Adrenal gland (tissue), 9 donors: ENCODE measurements at regions not wholly inside any gene's neighbourhood (a gene's known extent, or its start where the extent isn't known, plus 50 kb on each side); places are given as distances from the start of the nearest gene placed in this dataset.

Experiments
- DNase-seq, 7 donors: peaks; one replicate each; pipeline ENCODE4 v3.0.0-alpha.2; 2019 to 2020
- H3K27ac ChIP-seq, 5 donors: fragments of 200-600 bp; sonication (generic) in 4 of 5; 1 replicate in 3 of 5; 2 replicates in 2 of 5; pipeline versions ENCODE4 v1.5.1 to v1.8.0; 2016 to 2020; ENCODE audit warnings: mild to moderate bottlenecking in 1 of 5
- H3K27me3 ChIP-seq: fragments of 200-600 bp; 2 replicates; pipeline ENCODE4 v1.8.0; 2021
- H3K36me3 ChIP-seq, 2 donors: fragments of 200-600 bp; replicated peaks in 1 of 2; 1 replicate in 1 of 2; 2 replicates in 1 of 2; pipeline versions ENCODE4 v1.5.1 to v1.8.0; 2018 to 2022
- H3K4me1 ChIP-seq, 2 donors: fragments of 200-600 bp; replicated peaks in 1 of 2; 1 replicate in 1 of 2; 2 replicates in 1 of 2; pipeline versions ENCODE4 v1.5.1 to v1.8.0; 2018 to 2021
- H3K4me3 ChIP-seq, 4 donors: fragments of 200-600 bp; sonication (generic) in 3 of 4; one replicate each; pipeline ENCODE4 v1.5.1; 2016 to 2018
- H3K9me3 ChIP-seq, 3 donors: fragments of 200-600 bp; sonication (generic) in 1 of 3; replicated peaks in 1 of 3; 1 replicate in 2 of 3; 2 replicates in 1 of 3; pipeline versions ENCODE4 v1.5.1 to v1.8.0; 2016 to 2021
- POLR2A ChIP-seq, 2 donors: fragments of 450-650 bp; IDR thresholded peaks; one replicate each; pipeline ENCODE4 v1.6.1; 2017; ENCODE audit warnings: antibody characterized with exemption in 2 of 2, mild to moderate bottlenecking in 2 of 2, moderate library complexity in 1 of 2
- WGBS, 4 donors: extraction: QIAGEN DNeasy Blood & Tissue Kit in 2 of 4; methylation state at CpG; one replicate each; pipeline versions ENCODE4 v1.1.5 to v1.1.7; 2013 to 2017; 5-methylcytosine and 5-hydroxymethylcytosine counted together
- intact Hi-C, 2 donors: fragments of 100-400 bp; cut with DNase I; formaldehyde crosslinking; loops; one replicate each; pipeline versions ENCODE4 v1.14.1 to v1.15.0; 2022 to 2023
- TF ChIP-seq, protein P1 (sequence below), 6 experiments: fragments of 450-650 bp in 4 of 6; fragments of 200-600 bp in 2 of 6; sonication (generic) in 1 of 6; IDR thresholded peaks; 1 replicate in 5 of 6; 2 replicates in 1 of 6; pipeline versions ENCODE4 v1.5.1 to v1.8.0; 2016 to 2021; ENCODE audit warnings: antibody characterized with exemption in 6 of 6, mild to moderate bottlenecking in 2 of 6, moderate library complexity in 1 of 6
- donor health status: healthy with polysubstance abuse.
- donor health status: Bipolar disorder and iron deficiency.
- donor health status: DM: yes; HTN: yes; CAD: no.
- donor health status: DM: no; HTN: no; CAD: no.
- donor health status: DM: no; HTN: no; CAD: no.

DNA sequence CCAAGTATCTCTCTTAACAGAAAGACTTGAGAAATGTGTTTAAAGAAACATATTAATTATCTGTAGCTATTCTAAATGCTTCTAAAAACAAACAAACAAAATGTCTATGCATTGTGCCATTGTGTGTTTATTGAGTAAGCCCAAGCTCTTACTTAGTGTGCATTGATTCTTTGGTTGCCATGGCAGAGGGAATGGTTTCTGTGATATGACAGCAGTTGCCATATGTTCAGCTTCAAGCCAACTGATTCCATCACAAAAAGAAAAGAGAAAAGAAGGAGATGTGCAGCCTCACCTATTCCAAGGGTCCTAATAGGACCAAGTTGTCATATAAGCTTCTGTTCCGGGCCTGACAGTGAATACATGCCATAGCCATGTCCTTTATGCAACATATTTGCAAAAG, 457.5 kb downstream of the TOX3 start:
- TF ChIP-seq POLR2A (IDR thresholded peaks at IDR 0.05) = no peak
- no peaks in the 10 kb centered on the region for H3K4me1 ChIP-seq
- DNase-seq = no peak
- intact Hi-C loops = no loop called here
- no peaks in the 10 kb centered on the region for H3K36me3 ChIP-seq
- H3K9me3 ChIP-seq = no peaks in the 10 kb centered on the region
- H3K27me3 ChIP-seq = peaks cover 2% of the 10 kb centered on the region
- no peak overlapping the region for H3K27ac ChIP-seq
- H3K4me3 ChIP-seq = no peak overlapping the region
- 69 to 87% (median 80%) methylated on average over 1 of the region's 1 CpG for WGBS, 4 donors

DNA sequence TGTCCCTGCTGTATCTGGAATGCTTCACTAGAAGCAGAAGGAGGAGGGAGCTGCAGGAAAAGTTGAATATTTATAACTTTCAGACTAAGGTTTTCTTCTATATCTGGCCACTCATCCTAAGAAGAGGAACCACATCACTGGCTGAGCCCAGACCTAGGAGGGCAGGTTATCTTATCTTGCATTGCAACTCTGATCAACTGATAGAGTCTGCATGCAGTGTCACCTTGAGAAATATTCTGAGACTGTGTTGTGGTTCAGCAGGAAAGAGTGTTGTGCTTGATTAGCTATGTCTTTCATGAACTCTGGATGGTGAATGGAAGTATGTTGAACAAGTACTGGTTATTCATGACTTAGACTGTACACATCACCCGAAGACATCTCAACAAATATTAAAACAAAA, 460.0 kb downstream of the TOX3 start:
- no peak for TF ChIP-seq POLR2A (IDR thresholded peaks at IDR 0.05)
- TF ChIP-seq, protein P1, sequence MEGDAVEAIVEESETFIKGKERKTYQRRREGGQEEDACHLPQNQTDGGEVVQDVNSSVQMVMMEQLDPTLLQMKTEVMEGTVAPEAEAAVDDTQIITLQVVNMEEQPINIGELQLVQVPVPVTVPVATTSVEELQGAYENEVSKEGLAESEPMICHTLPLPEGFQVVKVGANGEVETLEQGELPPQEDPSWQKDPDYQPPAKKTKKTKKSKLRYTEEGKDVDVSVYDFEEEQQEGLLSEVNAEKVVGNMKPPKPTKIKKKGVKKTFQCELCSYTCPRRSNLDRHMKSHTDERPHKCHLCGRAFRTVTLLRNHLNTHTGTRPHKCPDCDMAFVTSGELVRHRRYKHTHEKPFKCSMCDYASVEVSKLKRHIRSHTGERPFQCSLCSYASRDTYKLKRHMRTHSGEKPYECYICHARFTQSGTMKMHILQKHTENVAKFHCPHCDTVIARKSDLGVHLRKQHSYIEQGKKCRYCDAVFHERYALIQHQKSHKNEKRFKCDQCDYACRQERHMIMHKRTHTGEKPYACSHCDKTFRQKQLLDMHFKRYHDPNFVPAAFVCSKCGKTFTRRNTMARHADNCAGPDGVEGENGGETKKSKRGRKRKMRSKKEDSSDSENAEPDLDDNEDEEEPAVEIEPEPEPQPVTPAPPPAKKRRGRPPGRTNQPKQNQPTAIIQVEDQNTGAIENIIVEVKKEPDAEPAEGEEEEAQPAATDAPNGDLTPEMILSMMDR (IDR thresholded peaks at IDR 0.05) = no peak
- Histone ChIP-seq H3K9me3 (no peaks in the 10 kb centered on the region), H3K27me3 (peaks cover 4% of the 10 kb centered on the region), H3K4me1 (no peaks in the 10 kb centered on the region), H3K27ac (no peak overlapping the region), H3K4me3 (no peak overlapping the region), H3K36me3 (no peaks in the 10 kb centered on the region)
- WGBS, 4 donors = 64 to 78% (median 72%) methylated on average over 1 of the region's 1 CpG
- intact Hi-C loops = no loop called here
- no peak for DNase-seq

DNA sequence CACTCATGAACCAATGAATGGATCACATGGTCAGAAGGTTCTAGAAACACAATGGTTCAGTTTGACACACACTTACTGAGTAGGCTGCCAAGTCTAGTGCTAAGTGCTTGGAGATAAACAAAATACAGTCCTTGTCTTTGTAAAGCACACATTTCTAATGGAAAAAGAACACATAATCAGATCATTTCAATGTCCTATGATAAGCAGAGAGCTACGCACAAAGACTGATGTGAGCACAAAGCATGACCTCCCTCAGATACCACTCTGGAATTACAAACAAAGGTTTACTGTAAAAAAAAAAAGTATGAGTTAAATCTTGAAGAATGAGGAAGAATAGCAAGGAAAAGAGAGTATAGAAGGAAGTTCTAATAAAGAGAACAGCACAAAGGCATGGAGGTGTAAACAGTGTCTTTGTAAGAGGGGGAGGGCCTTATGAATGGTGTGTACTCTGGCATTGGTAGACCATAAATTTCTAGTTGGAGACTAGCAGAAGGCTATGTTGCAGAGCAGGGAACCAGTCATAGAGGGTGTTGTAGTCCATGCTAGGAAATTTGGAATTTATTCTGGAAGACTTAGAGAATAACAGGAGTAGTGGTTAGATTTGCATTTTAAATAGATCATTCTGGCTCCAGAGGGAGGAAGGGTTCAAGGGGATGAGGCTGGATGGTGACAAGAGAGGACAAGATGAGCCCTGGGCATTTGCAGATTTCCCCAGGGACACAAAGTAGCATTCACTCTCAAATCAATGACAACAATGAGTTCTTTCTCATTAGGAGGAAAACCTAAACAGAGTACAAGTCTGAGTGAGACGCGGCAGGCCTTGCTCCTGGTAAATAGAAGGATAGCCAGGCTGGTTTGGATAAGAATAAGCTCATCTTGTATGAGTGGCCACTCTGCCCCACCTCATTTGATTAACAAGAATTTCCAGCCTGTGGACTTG, 468.0 kb downstream of the TOX3 start:
- DNase-seq = no peak
- H3K4me3 ChIP-seq = no peak overlapping the region
- intact Hi-C loops = no loop called here
- H3K27me3 ChIP-seq = no peaks in the 10 kb centered on the region
- TF ChIP-seq, protein P1 (IDR thresholded peaks at IDR 0.05) = no peak
- TF ChIP-seq POLR2A (IDR thresholded peaks at IDR 0.05) = no peak
- no peaks in the 10 kb centered on the region for H3K9me3 ChIP-seq
- no peaks in the 10 kb centered on the region for H3K36me3 ChIP-seq
- 74 to 86% (median 82%) methylated on average over 3 of the region's 3 CpGs for WGBS, 4 donors
- no peak overlapping the region for H3K27ac ChIP-seq
- H3K4me1 ChIP-seq = no peaks in the 10 kb centered on the region

DNA sequence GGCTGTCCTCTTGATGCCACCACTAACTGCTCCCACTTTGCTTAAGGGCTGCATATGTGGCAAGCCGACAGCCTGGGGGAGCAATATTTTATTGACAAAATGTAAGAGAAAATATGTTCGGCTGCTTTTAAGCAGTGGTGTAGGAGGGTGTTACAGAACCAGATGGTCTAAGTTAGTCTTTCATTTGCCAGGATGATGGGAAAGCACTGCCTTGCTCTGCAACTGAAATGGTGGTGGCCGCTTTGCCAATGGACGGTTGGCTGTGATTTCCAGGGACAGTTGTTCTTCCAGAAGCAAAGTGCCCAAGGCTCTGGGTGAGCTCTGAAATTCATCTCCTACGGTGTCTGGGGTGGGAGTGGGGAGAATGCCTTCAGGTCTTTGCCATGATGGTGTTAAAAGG, 469.3 kb downstream of the TOX3 start:
- Histone ChIP-seq H3K27ac (no peak overlapping the region), H3K27me3 (no peaks in the 10 kb centered on the region), H3K9me3 (no peaks in the 10 kb centered on the region), H3K4me3 (no peak overlapping the region), H3K4me1 (no peaks in the 10 kb centered on the region), H3K36me3 (no peaks in the 10 kb centered on the region)
- DNase-seq = no peak
- intact Hi-C loops = no loop called here
- TF ChIP-seq POLR2A (IDR thresholded peaks at IDR 0.05) = no peak
- 80 to 86% (median 83%) methylated on average over 4 to 5 of the region's 5 CpGs for WGBS, 4 donors

DNA sequence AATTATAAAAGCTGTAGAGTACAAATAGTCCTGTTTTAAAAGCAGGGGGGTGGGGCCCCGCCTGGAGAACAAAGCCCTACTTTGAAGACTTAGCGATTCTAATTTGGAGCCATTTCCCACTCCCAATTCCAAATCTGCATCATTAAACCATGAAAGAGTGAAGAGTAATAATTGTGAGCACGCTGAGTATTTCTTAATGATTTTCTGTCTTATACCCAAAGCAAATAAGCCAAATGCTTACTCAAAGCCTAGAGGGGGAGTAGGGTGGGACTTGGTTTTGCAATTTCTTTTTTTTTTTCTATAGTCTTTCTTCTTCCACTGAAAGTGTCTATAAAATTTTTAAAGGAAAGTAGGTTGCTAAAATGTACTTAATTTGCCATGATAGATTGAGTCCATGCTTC, 470.1 kb downstream of the TOX3 start:
- no peak for DNase-seq
- H3K4me3 ChIP-seq = no peak overlapping the region
- TF ChIP-seq, protein P1 (IDR thresholded peaks at IDR 0.05) = no peak
- no peak for TF ChIP-seq POLR2A (IDR thresholded peaks at IDR 0.05)
- no peak overlapping the region for H3K27ac ChIP-seq
- H3K36me3 ChIP-seq = no peaks in the 10 kb centered on the region
- H3K27me3 ChIP-seq = no peaks in the 10 kb centered on the region
- no peaks in the 10 kb centered on the region for H3K9me3 ChIP-seq
- H3K4me1 ChIP-seq = no peaks in the 10 kb centered on the region
- 63 to 80% (median 75%) methylated on average over 3 of the region's 3 CpGs for WGBS, 4 donors
- intact Hi-C loops = no loop called here
